GM12878 (cell line): ENCODE measurements at regions not wholly inside any gene's neighbourhood (a gene's known extent, or its start where the extent isn't known, plus 50 kb on each side); places are given as distances from the start of the nearest gene placed in this dataset.

ENCODE experiments used
- EED ChIP-seq: sonication (generic); IDR thresholded peaks from 2 replicates; pipeline ENCODE4 v1.6.1; 2016; ENCODE audit warnings: antibody characterized with exemption, low read depth
- ZNF687 ChIP-seq: fragments of 450-650 bp; IDR thresholded peaks from 2 replicates; pipeline ENCODE4 v1.6.1; 2017; ENCODE audit warnings: mild to moderate bottlenecking, moderate library complexity

GRCh38 chr17:22512057-22512456 is 819.7 kb downstream of the KCNJ18 start:
- TF ChIP-seq EED (no peak), ZNF687 (no peak)
